GM18867 (cell line): ENCODE measurements at regions not wholly inside any gene's neighbourhood (a gene's known extent, or its start where the extent isn't known, plus 50 kb on each side); places are given as distances from the start of the nearest gene placed in this dataset.

ENCODE experiments used
- ATAC-seq: cut with Tn5 transposase; IDR thresholded peaks from one replicate; pipeline ENCODE4 v1.9.1; 2021; ENCODE audit warnings: mild to moderate bottlenecking, moderate library complexity; ENCODE audit not compliant: unreplicated experiment

- ATAC-seq: no peak
These were observed 176.5 kb downstream of the SNX18 start for GRCh38 chr5:54693936-54694657.

- no peak for ATAC-seq
These were observed 175.1 kb downstream of the SNX18 start for GRCh38 chr5:54692631-54693030.

- ATAC-seq: no peak
These were observed 174.1 kb downstream of the SNX18 start for GRCh38 chr5:54691656-54692055.

- no peak for ATAC-seq
These were observed 172.1 kb downstream of the SNX18 start for GRCh38 chr5:54689411-54690251.

- ATAC-seq: no peak
These were observed 163.4 kb downstream of the SNX18 start for GRCh38 chr5:54680998-54681397.

- no peak for ATAC-seq
These were observed 162.1 kb downstream of the SNX18 start for GRCh38 chr5:54679686-54680085.

GRCh38 chr5:54678737-54679136 is 161.2 kb downstream of the SNX18 start:
- no peak for ATAC-seq

GRCh38 chr5:54676481-54677340 is 159.2 kb downstream of the SNX18 start:
- ATAC-seq: no peak

- peak; percentile 83 for ATAC-seq
These were observed 156.1 kb downstream of the SNX18 start for GRCh38 chr5:54673523-54674225.

GRCh38 chr5:54672871-54673270 is 155.3 kb downstream of the SNX18 start:
- no peak for ATAC-seq

- ATAC-seq: no peak
These were observed 154.1 kb downstream of the SNX18 start for GRCh38 chr5:54671681-54672080.

GRCh38 chr5:54671111-54671531 is 153.6 kb downstream of the SNX18 start:
- peak; percentile 40 for ATAC-seq

- no peak for ATAC-seq
These were observed 152.7 kb downstream of the SNX18 start for GRCh38 chr5:54670281-54670680.

GRCh38 chr5:54669845-54670244 is 152.3 kb downstream of the SNX18 start:
- ATAC-seq: no peak

- ATAC-seq: no peak
These were observed 151.7 kb downstream of the SNX18 start for GRCh38 chr5:54669285-54669684.

GRCh38 chr5:54668096-54668495 is 150.5 kb downstream of the SNX18 start:
- no peak for ATAC-seq

- no peak for ATAC-seq
These were observed 149.6 kb downstream of the SNX18 start for GRCh38 chr5:54667136-54667535.

GRCh38 chr5:54663866-54664265 is 146.3 kb downstream of the SNX18 start:
- ATAC-seq: no peak

GRCh38 chr5:54661111-54661510 is 143.6 kb downstream of the SNX18 start:
- ATAC-seq: no peak

GRCh38 chr5:54659700-54660131 is 142.2 kb downstream of the SNX18 start:
- no peak for ATAC-seq

- no peak for ATAC-seq
These were observed 140.5 kb downstream of the SNX18 start for GRCh38 chr5:54658010-54658409.
